HK-2 (cell line): ENCODE measurements at regions not wholly inside any gene's neighbourhood (a gene's known extent, or its start where the extent isn't known, plus 50 kb on each side); places are given as distances from the start of the nearest gene placed in this dataset.
"Not testable (repeated sequence)": the region's sequence is repeated elsewhere in the genome, so short reads cannot be mapped to it uniquely, and the experiment has no call there.

Experiments
- DNase-seq: peaks from one replicate; pipeline ENCODE4 v3.0.0-alpha.2; 2018; ENCODE audit not compliant: unreplicated experiment

DNA sequence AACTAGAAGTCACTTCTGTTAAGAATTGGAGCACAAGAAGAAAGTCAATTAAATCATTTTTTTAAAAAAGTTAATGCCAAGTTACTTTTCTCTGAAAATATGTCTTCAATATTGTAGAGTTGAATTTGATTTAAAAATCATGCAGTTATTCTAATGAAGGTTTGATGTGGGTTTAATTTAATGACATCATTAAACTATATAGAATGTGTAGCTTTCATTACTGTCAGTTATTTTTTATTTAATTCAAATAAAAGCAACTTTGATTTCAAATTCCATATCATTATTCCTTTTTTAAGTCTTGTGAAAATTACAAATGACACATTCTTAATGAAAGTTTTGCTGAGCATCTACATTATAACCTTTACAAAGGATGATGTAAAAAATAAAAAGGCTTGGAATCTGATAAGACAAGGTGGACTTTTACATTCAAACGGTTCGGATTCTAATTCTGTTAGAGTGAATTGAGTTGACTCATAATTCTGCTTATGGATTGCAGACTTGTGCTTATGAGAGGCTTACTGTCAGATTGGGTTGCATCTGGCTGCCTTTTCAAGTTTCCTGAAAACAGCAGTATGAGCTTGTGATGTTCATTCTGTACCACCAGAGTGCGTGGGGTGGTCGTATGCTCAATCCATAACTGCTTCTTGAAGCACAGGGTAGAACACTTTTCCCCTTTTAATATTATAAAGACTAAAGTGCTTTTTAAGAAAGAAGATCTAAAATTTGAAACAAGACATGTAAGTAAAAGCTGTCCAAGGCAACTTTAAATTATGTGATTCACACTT lies 253.0 kb upstream of the ARRDC3 start:
- DNase-seq: no peak

DNA sequence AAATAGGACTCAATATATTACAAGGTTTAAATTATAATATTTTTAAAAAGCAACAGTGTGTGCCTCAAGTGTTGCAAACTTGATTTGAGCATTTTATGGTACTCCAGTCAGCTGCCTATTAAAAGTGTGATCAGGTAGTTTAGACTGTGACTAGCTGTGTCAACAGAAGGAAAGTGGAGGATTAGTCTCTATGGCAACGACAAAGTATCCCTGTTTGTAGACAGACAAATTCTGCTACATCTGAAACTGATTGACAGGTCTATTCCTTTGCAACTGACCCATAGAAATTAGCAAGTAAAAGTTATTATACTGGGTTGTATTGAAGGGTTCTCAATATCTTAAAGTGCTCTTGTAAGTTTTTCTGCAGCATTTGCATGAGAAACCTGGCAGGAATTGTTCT lies 249.8 kb upstream of the ARRDC3 start:
- DNase-seq: no peak

DNA sequence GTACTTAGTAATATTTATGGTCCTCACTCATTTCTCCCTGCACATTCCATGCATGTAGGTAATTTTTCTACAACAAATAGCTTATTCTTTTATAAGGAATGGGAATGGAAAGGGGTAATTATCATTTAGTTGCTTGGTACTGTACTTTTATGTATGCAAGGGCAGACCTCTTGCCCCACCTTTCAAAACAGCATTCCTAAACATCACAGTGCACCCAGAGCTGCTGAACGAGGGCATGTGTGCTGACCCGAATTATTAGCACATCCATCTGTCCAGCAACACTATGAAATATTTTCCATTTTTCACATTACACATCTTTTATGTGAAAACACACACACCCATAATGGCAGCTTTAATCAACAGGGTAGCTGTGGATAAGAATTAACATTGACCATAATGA lies 228.6 kb upstream of the ARRDC3 start:
- DNase-seq: no peak

DNA sequence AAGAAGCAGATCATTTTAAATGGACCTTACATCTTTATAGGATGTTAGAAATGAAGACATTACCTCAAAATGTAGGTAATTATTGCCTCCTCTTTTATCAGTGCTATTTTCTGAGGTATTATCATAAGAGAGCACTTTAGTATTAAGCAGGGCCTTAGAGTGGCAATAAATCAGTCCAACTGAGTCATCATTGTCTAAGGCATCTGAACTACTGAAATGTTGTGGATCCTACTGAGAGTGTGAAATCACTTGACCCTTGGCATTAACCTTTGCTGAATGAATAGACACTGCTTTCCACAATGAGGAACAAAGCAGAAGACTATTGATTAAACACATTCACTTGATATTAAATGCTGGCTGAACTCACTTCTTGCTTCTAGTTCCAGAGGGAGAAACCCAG lies 224.6 kb upstream of the ARRDC3 start:
- DNase-seq: no peak

DNA sequence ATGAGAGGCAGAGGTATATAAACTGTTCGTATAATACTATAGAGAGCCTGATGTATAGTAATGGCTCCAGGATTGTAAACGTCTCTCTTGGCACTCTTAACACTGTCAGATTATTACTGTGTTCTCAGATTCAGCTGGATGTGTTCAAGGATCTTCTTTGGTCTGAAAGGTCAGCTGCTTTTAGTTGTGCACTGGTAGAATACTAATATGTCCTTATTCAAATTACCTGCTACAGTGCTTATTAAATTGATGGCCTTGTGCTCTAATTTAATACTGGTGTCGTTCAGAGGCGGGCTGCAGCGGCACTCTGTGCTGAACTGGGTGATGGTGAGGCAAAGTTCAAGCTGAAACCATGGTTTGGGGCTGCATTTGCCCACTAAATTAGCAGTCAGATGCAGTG lies 216.7 kb upstream of the ARRDC3 start:
- DNase-seq: no peak

DNA sequence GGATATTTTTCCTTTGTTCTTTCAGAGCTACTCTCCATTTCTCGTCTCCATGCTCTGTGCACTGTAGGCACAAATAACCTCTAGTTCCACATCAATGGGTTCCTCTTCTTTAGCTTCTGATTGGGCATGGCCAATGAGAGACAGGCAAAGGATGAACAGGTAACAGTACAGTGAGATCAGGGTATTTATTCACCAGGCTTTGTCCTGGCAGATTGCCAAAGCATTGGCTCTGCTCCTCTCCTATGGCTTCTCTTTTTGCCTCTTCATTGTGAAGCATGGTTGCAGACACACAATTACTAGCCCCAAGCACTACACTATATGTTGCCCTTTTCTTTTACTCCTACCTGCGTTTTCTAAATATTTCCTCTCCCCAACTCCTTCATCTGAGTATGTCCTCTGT lies 215.1 kb upstream of the ARRDC3 start:
- no peak for DNase-seq

DNA sequence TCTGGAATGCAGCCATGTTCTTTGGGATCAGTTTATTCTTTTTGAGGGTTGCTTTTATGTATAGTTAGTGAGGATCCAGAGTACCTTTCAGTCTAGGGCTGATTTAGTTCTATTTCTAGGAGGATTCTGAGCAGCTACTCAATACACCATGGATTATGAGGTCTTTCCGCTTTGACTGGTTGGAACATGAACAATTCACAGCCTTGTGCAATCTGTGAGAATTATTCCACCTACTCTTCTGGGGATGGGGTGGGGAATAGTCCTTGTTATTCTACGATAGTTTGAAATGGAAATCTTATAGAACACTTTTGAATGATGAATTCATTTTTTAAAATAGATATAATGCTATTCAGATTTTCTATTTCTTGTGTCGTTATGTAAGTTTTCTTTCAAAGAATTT lies 212.3 kb upstream of the ARRDC3 start:
- no peak for DNase-seq

DNA sequence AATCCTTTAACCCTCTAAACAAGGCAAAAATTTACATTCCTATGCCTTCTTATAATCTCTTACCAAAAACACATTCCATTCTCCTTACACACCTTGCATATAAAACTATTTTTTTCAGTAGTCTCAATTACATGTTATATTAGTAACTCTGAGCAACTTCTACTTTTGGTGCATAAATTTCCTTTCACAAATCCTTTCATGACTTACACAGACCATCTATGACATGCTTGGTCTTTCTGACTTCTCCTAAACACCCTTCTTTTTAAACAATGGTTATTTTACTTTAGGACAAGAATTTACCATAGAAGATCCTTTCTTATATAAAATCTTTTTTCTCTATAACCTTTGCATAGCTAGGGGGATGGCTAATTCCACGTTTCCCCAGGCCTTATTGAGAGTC lies 208.0 kb upstream of the ARRDC3 start:
- DNase-seq: no peak

DNA sequence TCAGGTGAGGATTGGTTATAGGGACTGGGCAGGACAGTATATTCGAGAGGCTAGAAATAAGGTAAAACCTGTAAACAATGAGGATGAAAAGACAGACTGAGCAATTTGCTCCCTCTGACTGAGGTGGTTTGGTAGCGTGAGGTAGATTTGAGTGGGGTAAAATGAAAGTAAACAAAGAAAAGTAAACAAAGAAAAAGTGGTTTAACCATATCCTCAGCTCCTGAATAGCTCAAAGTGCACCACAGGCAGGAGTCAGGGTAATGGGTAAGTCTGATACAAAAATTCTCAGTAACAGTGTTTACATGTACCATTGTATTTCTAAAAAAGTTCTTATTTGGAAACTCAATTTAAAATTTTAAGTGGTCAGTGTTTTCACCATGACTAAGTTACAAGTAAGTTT lies 203.1 kb upstream of the ARRDC3 start:
- DNase-seq: no peak

DNA sequence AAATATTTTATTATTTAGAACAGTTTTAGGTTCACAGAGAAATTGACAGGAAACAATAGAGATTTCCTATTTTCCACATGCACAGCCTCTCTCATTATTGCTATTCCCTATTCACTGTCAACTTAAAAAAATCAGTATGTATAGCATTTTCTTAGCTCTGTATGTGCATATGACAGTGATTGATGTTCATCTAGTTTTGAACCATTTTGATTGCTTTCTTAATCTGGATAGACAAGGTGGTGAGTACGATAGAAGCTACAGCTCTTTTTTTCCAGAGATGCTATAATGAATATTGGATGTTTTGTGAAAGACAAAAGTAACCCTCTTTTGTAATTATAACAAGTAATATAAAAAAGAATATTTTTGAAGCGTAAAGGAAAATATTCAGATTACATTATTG lies 201.2 kb upstream of the ARRDC3 start:
- no peak for DNase-seq

DNA sequence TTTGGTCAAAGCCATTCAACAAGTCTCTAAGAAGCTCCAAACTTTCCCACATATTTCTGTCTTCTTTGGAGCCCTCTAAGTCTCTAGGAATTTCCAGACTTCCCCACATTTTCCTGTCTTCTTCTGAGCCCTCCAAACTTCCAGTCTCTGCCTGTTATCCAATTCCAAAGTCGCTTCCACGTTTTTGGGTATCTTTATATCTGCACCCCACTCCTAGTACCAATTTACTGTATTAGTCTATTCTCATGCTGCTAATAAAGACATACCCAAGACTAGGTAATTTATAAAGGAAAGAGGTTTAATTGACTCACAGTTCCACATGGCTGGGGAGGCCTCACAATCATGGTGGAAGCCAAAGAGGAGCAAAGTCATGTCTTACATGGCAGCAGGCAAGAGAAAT lies 182.9 kb upstream of the ARRDC3 start:
- DNase-seq: not testable (repeated sequence)

DNA sequence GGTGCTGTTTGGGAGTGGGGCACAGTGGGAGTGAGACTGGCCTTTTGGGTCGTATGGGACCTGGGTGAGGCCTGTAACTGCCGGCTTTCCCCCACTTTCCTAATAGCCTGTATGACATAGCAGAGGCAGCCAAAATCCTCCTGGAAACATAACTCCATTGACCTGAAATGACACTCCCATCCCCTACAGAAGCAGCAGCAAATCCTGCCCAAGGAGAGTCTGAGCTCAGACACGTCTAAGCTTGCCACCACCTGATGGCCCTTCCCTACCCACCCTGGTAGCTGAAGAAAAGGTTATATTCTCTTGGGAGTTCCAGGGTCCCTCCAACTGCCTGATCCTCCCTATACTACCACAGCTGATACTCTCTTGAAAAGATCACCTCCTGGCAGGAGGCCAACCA lies 179.8 kb upstream of the ARRDC3 start:
- DNase-seq: no peak

DNA sequence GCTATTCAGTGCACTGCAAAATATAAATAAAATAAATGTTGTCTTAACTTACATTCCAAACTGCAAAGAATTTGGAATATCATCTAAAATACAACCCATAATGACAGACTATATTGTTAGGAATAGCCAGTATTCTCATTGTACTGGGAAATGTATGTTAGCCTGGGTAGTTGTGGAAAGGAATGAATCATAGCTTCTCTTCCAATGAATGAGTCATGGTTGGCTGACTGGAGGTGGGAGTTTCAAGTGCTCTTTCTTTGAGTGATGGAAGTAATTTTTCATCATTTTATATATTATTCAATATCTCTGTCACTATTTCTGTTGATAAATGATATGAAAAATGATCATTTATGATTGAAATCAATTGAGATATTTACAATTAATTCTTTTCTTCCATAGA lies 158.6 kb upstream of the ARRDC3 start:
- no peak for DNase-seq

DNA sequence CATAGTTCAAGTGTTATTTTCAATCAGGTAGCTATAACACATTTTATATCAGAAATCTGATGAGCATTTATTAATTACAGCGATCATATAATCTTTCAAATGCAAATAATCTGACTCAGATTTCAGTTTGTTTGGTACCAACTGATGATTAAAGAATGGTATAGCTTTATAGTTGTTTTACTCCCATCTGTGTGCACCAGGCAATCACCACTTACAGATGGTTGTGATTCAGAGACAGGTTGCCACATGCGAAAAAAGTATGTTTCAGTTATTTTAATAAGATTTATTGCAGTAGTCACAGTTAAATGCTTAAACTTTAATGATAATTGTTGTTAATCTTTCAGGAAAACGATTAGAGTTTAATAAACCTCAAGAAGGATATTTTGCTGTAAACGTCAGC lies 155.1 kb upstream of the ARRDC3 start:
- DNase-seq: no peak

DNA sequence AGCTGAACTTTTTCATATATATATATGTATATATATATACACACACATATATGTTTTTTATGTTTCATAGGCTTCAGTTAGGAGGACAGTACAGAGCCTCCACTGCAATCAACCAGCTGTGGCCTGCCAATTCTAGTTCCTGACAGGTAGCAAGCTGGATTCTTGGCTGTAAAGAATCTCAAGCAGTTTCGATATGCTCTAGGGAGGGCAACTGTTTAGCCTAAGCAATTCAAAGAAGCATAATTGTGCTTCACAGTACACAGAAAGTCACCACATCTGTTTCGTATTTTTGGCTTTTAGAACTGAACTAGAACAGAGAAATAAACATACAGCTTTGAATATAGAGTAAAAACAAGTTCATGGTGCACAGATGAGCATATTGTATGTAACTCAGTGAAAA lies 152.4 kb upstream of the ARRDC3 start:
- DNase-seq: no peak

DNA sequence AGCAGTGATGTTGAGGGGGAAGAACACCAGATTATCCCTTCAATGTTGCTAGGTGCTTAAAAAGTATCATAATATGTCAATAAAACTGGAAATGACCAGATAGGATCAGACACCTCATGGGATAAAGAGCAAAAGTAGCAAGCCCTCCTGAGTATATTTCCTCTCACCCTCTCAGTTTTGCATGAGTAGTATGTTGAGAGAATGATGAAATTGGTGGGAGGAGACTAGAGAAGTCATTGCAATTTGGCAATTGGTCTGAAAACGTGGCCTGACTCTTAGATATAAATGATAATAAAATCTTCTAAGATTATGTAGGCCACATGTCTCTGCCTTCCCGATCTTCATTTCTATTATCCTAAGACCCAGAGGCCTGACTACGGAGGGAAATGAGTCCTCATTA lies 151.2 kb upstream of the ARRDC3 start:
- DNase-seq: no peak

DNA sequence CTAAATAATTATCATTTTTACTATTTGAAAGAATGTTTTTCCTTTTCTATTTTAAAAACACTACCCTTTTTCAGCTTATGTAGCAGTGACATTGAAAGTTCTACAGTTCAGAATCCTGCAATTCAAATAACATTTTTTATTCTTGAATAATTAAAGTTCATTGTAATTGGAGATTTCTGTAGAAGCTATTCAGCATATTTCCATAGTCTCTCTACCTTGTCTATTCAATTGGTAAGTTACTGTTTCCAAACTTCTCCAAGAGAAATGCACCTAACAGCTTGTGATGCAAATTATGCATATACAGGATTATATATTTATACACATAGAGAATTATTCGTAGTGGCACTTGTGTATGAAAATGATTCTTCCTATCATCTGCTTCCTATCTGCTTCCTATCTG lies 149.7 kb upstream of the ARRDC3 start:
- DNase-seq: no peak

DNA sequence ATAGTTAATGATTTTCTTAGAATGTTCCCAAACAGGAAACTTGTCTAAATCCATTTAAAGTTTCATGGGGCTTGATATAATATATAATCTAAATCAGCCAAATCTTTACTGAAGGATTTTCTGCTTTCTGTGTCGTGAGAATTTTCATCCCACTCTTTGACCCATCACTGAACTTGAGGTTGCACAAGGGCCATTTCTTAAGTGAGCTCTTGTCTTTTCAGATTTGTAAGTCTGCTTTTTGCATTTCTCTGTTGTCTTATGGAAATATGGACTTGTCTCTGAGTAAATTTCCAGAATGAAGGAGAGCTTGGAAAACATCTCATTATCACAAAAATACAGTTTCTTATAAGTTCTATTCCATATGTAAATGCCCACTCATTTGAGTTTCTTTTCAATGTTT lies 149.2 kb upstream of the ARRDC3 start:
- no peak for DNase-seq

DNA sequence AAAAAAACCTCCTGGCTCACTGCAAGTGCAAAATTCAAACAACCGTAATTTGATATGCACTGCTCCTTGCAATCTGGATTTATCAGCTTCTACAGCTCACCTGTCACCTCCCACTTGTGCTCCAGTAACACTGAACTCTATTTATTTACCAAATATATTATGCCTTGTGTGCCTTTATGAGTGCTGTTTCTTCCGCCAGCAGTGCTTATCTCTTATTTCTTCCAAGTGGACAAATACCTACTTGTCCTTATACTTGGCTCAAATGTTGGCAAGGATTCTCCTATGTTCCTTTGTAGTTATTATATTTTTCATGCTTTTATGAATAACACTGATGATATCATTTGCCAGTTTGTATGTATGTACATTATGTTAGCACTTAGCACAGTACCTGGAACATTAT lies 145.7 kb upstream of the ARRDC3 start:
- DNase-seq: no peak

DNA sequence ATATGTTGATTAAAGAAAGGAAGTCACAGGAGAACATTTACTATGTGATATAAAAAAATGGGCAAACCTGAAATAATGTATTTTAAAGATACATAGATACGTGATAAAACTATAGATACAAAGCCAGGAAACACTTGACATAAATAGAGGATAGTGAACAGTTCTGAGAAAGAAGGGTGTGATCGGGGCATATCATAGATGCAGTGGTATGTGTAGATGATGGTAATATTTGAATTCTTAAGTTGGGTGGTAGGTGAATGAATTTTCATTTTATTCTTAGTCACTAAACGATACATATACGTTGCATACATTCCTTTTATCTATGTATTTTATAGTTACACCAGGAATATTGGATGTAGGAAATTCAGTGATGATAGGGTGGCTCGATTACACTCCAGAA lies 138.7 kb upstream of the ARRDC3 start:
- no peak for DNase-seq

DNA sequence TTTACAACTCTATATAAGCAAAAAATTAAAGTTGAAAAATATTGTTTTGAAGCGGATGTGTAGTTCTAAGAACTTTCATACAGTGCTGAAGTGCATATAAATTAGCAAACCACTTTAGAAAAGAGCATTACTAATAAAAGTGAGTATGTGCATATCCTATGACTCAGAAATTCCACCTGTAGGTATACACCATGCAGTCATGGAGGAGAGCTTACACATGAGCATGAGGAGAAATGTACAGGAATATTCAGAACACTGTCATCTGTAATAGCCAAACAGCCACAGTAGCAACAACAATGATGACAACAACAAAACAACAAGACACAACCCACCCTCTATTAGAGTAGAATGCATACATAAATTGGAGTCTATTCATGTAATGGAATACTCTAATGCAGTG lies 138.2 kb upstream of the ARRDC3 start:
- no peak for DNase-seq

DNA sequence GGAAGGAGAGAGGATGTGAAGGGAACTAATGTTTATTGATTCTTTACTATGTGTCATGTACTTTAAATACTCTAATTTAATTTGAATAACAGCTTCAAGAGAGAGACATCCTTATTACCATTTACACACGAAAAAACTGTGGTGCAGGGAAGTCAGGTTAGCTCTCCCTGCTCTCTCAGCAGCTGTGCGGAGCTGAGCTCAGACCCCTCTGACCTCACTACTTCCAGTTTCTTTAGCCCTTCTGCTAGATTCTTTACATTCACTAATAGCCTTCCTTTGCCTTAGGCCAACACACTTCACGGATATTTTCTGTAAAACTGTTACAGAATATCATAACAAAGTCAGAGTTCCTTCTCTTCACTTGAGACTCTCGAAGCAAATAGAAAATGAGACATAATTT lies 131.3 kb upstream of the ARRDC3 start:
- no peak for DNase-seq

DNA sequence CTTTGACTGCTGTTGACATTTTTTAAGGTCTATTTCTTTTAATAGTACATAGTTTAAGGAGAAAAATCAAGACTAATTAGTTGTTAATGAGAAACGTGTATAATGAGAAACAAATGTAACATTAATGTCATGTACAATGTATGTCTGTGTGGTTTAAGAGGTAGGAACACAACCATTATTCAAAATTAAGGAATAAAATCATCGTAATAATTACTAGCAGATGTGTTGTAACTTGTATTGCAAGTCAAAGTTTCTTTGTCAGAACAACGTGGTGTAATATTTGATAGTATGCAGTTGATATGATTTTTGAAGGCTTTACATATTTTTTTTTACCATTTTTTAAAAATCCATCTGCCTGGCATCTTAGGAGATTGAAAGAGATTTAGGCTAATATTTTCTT lies 120.2 kb upstream of the ARRDC3 start:
- DNase-seq: no peak

DNA sequence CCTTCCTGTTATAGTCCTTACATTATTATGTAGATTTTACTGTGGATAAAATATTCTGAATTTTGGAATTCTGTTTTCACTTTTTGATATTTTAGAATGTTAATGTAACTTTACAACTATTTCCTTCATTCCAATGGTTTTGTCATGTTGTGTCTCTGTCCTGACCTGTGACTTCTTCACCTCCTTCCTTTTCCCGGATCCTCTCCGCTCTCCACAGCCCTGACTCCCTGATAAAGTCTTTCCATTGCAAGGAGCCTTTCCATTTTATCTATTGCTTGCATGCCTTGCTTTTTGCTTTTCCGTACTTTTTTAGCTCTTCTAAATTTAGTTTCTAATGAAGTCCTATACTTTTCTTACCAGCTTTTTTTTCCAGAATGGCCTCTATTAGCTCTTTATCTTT lies 117.6 kb upstream of the ARRDC3 start:
- DNase-seq: no peak
